CD4-positive, alpha-beta T cell treated with Interleukin-10 for 1 hour (primary cell): ENCODE measurements at regions not wholly inside any gene's neighbourhood (a gene's known extent, or its start where the extent isn't known, plus 50 kb on each side); places are given as distances from the start of the nearest gene placed in this dataset.
"Not testable (repeated sequence)": the region's sequence is repeated elsewhere in the genome, so short reads cannot be mapped to it uniquely, and the experiment has no call there.

ENCODE experiments used
- DNase-seq: peaks from one replicate; pipeline ENCODE4 v3.0.0-alpha.2; 2020

DNA sequence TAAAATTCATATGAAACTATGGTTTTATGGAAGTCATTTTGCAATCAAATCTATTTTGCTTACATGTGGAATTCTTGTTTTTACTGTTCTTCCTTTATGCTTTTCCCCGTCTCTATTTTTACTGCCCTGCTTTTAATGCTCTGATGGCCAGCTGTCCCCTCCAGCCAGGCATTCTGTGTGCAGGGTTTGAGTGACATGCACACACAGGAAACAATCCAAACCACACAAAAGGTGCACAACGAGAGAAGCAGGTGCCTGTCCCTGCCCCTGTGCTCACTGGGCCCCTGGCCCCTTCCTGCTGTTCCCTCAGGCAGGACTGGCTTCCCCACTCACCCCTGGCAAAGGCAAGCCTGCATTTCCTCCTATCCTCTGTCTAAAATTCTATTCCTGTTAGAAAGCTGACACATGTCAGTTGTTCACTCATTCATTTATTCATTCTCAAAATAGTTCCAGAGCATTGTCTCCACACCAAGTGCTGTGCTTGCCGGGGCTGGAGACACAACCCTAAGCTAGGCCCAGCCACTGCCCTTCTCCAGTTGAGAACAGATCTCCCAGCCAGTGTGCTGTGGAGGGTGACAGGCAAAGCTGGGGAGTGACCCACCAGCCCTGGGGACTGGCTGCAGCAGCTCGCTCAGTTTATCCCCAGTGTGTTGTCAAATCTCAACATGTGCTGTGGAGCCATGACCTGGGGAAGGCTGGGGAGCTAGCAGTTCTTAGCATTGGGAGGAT lies 346.3 kb downstream of the FBXW7 start:
- DNase-seq = no peak

DNA sequence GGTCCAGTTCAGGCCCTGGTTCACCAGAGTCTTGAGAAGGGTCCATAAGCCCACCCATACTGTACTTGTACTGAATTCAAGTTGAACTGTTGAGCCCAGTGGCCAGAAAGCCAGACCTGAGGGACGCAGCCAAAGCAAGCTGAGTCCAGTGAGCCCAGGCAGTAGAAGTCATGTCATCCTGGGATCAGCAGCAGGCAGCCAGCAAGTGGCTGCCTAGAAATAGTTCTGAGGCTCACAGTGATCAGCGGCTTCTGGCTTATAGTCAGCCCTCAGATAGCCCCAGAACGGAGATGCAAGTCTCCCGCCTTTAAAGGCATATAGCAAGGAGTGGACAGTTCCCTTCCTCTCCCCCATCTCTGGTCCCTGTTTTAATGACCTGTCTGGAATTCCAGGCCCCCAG lies 347.1 kb downstream of the FBXW7 start:
- no peak for DNase-seq

DNA sequence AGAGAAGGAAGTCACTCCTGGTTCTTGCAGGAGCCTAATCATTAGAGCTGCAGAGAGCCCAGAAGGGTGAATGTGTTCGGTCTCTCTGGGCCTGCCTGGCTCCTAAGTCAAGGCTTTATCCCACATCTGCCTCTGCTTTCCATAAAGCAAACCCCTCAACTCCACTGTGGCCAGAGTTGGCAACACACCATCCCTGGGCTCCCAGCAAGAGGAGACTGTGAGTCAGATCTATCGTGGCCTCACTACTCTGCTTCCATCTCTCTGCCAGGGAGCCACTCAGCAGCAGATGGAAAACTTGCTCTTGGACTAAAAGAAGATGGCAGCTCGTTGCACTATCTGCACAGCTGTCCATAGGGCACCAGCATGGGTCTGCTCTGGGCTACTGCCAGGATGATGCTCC lies 348.2 kb downstream of the FBXW7 start:
- no peak for DNase-seq

DNA sequence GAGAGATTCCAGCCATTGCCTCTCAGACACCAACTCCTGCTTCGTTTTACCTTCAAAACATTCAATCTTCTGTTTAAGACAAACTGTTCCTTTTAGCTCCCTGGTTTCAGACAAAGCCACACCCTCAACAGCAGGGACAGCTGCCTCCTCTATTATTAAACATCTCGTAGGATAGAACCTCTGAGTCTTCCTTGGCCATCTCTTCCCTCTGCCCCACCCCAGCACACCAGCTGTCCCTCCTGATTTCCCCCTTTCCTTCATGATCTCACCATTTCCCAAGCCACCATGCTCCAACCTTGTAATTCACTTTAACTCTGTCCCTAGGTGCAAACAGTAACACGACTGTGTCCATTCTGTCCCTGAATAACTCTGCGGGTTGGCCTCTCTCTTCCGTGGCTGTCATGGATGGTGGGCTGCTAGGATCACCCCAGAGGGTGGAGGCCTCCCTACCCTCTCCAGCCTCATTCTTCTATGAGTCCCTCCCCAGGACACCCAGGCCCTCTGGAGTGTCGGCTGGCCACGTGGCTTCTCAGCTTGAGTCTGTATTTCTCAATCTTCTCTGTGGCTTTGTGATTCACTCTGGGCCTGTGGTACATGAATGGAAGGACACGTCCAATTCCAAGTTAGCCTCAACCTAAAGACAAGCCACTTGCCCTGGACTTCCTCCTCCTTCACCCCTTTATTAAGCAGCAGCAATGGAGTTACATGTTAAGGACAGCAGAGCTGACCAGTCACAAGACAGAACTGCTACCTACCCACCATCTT lies 349.9 kb downstream of the FBXW7 start:
- no peak for DNase-seq

DNA sequence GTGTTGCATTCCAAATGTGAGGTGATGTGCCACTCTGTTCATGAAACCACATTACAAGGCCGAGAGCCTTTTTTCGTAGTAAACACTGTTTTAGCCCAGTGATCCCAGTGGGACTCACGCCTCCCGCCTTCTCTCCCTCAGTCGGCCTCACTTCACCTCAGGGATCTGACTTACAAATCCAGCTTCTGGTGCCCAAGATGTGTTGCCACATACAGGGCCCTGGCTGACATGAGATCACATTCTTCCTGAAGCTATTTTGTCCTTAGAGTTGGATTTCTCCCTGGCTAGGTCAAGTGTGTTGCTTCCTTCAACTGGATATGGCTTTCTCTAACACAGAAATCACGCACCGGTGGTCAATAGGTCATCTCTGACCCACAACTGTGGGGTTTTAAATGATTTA lies 354.7 kb downstream of the FBXW7 start:
- DNase-seq = no peak

DNA sequence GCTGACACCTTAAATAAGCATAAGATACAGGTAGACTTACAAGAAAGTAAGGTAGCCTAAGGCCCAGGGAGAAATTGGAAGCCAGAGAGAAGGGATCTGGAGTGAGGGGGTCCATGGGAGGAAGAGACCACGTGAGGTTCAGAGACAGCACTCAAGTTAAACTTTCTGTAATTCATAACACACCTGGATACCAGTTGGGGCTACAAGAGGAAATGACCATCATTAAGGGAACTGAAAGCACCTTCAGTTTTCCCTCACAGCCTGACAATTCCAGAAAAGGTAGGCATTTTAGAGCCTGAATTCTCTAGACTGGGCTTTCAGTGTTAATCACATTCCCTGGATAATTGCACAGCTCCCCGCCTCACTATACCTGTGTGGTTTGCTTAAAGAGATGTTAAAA lies 355.5 kb downstream of the FBXW7 start:
- DNase-seq = no peak

DNA sequence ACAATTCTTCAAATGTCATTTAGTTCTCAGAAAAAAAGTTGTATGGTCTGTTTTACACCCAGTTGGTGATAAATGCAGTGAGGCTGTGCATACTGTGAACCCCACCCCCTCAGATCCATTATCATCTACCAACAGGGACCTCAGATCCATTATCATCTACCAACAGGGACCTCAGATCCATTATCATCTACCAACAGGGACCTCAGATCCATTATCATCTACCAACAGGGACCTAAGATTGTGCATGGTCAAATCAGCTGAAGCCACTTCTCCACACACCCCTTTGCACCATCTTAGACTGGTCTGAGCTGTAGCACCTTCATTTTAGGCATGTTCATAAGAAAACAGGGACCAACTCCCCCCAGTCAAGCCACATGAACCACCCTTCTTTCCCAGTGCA lies 358.4 kb downstream of the FBXW7 start:
- DNase-seq = not testable (repeated sequence)

DNA sequence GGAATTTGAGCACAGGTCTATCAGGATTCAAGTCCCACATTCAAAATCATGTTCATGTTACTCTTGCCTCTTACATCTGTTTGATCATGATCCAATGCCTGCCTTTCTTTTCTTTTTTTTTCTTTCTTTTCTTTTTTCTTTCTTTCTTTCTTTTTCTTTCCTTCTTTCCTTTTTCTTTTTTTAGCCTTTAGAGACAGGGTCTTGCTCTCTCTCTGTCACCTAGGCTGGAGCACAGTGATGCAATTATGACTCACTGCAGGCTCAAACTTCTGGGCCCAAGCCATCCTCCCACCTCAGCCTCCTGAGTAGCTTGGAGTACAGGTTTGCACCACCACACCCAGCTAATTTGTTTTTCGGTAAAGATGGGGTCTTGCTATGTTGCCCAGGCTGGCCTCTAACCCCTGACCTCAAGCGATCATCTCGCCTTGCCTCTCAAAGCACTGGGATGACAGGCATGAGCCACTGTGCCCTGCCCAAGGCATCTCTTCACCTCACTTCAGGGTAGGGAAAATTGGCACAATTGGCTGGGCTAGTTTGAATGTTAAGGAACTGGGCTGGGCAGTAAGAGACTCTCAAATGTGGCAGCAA lies 359.2 kb downstream of the FBXW7 start:
- DNase-seq = no peak

DNA sequence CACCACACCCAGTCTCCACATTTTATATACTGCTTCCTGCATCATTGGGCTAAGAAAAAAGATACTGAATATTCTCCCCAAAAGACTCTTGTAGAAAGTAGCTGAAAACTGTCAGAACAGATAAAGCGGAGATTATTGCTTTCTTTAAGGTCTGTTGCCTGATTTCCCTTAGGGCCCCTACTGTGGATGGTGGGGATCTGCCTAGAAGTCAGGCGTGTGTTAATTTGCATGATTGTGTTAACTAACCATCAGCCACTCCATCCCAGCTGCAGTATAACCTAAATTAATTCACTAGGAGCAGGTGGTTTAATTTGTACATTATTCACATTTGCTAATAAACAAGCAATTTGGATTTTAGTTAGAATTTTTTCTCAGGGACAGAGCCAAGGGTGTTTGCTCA lies 360.3 kb downstream of the FBXW7 start:
- no peak for DNase-seq

DNA sequence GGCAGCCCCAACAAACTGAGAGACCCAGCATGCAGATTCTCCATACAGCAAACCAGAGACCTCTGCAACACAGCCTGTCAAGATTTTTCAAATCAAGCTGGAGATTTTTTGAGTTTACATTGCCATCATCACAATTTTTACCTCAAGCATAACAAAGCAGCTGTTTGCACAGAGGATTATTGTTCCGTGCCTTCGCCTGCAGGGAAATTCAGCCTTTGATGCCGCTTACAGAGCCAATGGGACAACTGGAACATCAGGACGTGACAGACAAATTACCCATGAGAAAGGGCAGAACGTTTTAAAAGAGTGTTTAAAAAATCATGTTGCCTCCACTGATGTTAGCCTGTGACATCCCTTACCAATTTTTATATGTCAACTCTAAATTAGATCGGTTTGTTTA lies 363.7 kb downstream of the FBXW7 start:
- DNase-seq = no peak

DNA sequence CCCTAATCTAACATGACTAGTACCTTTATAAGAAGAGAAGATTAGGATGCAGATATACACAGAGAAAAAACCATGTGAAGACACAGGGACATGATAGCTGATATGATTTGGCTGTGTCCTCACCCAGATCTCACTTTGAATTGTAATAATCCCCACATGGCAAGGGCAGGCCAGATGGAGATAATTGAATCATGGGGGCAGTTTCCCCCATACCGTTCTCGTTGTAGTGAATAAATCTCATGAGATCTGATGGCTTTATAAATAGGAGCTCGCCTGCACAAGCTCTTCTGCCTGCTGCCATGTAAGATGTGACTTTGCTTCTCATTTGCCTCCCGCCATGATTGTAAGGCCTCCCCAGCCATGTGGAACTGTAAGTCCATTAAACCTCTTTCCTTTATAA lies 364.3 kb downstream of the FBXW7 start:
- DNase-seq = no peak

DNA sequence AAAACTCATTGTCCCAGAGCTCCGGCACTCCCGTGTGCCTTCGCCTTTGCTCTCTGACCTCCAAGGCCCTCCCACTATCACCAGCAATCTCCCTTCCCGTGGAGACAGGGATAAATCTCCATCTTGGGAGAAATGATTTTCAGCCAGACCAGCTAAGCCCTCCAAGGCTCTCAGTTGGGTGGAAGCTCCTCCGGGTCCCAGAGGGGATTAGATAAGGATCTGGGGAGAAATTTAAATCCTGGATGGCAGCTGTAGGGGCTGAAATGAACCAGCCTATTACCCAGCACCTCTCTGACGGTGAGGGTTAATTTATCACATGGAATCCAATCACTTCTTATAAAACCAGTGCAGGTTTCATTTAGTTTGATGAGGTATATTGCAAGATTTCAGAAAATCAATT lies 366.2 kb downstream of the FBXW7 start:
- DNase-seq = no peak

DNA sequence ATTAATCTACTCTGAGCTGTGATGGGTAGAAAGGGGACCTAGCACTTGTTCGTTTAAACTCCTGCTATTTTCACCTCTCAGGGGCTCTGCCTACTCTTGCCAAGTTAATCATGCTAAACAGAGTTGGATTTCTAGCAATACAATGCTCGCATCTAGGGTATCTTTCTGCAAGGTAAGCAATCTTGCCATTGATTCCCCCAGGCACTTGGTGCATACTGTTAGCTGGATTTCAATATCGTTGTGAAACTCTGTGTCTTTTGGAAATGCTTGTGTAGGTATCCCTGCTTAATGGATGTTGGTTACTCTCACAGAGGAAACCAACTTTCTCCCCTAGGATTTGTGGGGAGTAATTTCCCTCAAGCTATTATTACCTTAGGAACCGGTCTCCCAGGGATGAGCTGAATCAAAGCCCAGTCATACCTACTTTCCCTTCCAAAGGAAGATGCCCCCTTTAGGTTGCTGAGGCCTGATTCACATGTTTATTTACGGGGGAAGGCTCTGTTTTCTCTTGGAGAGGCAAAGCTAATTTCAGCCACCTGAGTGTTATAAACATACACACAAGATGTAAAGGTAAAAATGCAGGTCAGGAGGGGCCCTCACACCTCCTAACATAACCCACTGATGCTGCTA lies 366.8 kb downstream of the FBXW7 start:
- DNase-seq = no peak

DNA sequence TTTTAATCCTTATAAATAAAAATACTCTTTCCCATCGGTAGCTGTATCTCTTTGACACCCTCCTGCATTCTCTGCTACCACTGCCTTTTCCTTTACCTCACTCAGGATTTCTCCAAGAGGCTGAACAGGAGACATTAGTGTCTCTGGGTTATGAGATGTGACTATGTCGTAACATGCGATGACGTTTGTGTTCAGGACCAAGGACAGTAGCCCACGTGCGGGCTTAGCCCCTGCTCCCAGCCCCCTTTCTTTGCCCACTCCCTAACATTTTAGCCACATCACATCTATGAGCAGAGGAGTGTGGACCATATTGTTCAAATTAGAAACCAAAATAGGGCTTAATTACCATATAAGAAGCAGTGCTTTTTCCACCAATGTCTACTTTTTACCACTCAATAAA lies 369.3 kb downstream of the FBXW7 start:
- no peak for DNase-seq

DNA sequence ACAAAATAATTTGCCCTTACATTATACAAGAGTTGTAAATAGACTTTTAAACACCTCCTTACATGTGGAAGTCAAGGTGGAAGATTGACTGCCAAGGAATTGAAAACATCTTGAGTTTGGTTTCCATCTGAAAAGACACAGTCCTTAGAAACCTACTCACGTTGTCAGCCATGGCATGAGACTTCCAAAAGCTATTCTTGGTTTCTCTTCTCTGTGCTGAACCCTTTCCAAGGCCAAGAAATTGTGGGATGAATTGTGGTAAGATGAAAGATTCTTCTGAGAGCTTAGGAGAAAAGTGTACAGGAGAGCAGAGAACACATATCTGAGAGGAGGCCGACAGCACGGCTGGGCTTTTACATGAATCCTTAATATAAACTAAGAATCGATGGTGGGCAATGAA lies 370.0 kb downstream of the FBXW7 start:
- no peak for DNase-seq

DNA sequence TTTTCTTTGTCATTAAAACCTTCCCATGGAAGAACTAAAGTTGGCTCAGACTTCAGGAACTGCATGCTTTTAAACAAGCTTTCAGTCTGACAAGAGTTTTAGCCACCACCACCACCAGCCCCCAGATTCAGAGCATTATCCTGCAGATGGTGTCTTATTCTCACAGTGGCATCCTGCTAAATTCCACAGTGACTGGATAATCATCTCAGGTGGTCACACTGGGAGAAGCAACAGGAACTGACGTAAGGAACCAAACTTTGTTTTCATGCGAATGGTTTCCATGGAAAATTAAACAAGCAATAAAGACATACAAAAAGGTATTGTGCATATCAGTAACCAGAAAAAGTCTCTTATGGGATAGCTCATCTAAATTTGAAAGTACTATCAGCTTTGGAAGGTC lies 370.7 kb downstream of the FBXW7 start:
- no peak for DNase-seq

DNA sequence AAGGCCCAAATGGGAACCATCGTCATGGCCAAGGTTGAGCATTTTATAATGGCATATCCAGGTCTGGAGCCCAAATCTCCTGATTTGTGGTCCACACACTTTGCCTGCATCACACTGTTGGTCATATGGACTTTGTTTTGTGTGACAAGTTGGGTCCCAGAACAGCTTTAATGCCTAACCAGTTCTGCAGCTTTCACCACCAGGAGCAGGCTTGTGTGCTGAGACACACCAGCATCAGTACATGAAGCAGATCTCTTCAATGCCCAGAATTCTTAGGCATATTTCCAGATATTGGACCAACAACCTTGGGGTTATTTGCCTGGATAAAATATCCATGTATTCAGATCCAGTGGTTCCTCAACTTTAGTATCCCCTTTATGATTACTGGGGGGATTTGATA lies 371.3 kb downstream of the FBXW7 start:
- DNase-seq = no peak

DNA sequence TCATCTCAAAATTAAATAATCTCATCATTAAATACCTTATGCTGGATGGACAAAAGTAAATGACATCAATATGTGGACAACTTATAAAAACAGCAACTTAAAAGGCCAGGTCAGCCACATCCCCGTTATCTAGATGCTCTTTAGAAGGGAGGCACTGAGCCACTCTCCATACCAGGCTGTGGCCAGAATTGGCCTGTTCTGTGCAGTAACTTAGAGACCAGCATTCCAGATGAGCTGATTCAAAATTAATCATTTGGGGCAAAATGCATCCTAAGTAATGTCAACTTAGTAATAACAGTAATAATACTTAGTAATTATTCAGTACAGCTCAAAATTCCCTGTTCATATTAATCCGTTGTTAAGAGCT lies 373.6 kb downstream of the FBXW7 start:
- no peak for DNase-seq

DNA sequence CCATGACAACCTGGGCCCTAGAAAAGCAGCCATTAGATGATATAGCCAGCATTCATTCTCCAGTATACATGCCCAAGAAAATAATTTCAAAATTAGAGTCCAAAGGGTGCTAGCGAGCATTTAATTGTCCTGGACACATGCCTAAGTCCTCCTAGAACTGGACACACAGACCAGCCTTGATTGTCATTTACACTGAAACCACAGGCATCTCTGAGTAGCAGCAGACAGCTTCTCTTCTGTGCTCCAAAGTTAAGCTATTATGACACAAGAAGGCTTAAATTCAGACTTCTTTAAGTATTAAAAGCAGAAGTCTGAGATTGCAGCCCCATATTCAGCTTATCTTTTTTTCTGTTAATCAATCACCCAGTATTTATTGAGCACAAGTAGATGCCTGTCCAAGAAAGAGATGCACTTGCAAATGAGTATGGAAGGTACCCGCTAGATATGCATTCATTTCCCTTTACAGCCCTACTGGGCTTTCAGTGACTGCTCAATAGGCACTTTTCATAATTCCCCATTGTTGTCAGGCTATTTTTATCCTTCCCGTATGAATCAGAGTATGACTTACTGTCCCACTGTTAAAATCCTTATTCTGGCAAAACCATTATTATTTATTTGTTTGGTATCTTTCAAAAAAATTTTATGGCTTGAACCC lies 374.1 kb downstream of the FBXW7 start:
- DNase-seq = no peak

DNA sequence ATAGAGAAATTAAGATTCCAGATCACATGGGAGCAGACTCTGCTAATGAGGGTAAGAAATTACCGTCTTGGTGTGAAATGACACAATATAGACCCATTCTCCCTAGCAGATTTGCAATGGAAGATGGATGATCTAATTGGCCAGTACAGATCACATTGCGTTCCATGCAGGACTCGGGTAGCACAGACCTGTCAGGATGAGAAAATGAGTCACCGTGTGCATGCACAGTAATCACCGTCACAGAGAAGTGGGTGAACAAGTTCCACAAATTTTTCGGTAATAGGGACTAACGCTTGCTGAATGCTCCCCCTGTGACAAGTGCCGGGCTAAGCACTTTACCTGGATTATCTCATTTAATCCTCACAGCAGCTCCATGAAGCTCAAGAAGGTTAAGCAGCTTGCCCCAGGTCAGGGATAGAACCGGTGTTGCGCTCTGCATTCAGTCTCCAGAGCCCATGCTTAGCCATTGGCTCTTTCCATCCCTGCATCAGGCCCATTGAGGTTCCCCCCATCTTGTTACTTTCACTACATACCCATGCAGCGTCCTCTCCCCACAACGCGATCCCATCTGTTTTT lies 375.6 kb downstream of the FBXW7 start:
- DNase-seq = no peak

DNA sequence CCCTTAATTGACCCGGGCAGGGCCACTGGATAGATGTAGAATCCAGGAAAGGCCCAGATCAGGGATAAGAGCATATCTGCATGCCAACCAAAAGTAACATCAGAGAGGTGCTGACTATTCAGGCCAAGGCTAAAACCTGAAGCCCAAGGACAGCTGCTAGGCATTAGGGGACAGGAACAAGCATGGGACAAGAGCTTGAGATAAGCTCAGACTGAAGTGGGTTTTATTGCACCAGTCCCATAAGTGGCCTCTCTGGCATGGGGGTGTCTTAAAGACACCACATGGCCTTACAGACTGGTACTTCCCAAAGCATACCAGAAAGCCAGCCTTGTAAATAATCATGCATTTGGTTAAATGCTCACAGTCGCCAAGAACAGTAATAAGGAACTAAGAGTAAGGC lies 376.1 kb downstream of the FBXW7 start:
- no peak for DNase-seq

DNA sequence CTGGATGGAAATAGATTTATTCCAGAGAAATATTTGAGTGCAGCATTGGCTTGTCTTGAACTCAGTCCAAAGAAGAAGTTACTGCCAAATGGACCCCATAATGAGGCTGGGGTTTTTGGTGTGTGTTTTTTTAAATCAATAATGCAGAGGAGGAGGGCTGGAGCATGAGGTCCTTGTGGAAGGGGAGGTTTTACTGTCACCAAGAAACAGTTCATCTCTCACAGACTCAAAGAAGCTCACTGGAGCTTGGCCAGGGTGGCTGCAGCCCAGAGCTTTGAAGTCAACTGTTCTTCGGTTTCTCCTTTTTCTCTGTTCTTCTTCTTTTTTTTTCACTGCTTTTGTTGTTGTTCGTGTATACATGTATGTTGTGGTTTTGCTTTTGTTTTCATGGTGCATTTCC lies 377.7 kb downstream of the FBXW7 start:
- DNase-seq = no peak

DNA sequence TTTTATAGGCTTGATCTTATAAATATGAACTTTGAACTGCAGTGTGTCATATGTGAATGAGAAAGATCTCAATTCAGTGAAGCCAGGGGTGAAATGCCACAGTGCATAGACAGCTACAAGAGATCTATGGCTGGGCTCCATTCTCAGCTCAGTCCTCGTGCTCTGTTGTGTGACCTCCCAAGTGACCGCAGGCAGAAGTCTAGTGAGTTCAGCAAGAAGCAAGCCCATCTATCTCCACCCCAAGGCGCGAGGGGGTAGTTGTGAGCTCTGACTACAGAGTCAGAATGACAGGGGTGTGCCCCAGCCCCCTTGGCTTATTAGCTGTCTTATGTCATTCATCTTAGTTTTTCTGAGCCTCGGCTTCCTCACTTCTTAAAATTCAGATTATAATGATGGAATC lies 378.3 kb downstream of the FBXW7 start:
- DNase-seq = no peak
